ENCODE measurements at regions not wholly inside any gene's neighbourhood (a gene's known extent, or its start where the extent isn't known, plus 50 kb on each side); places are given as distances from the start of the nearest gene placed in this dataset.

DNA sequence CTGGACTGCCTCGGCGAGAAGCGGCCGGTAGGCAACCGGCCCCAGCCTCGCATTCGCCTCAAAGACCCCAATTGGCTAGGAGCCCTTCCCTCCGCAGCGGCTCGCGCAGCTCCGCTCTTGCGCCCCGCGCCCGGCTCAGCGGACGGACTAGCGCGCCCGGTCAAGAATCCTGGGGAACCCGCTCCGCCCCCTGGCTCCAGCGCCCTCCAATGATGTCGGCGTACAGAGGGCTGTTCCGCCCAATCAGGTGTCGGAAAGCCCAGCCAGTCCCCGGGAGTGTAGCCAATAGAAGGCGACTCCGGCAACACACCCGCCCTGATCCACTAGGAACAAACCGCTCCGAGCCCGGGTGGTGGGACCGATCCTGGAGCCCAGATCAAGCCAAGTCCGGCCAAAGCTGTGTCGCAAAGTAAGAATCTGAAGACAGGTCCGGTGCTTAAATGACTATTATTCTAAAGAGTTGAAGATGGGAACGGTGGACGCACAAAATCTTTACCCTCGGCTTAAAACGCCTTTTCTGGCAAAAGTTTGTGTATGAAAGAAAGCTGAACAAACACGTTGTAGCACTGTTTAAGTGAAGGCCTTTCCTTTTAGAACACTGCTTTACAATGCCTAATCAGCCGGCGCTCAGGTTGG, 132.2 kb downstream of the OGFRL1 start:
- Histone ChIP-seq H2AFZ (ENCODE audit: low read length) (peak overlapping the region; percentile 91), H3K23ac (ENCODE audit: low read depth, low read length, poor library complexity) (no peak overlapping the region), H2BK5ac (ENCODE audit: low read length) (no peak overlapping the region), H2BK15ac (ENCODE audit: low read length) (no peak overlapping the region), H3K9me3 (replicated peaks in 1 of 2; ENCODE audit: control insufficient read depth in 2 of 2, insufficient read depth in 1 of 2, low read depth in 1 of 2, low read length in 2 of 2) (peaks cover 0 to 8% of the 10 kb centered on the region in 2 donors), H2AK5ac (ENCODE audit: low read depth, low read length) (no peak overlapping the region), H3K4me1 (ENCODE audit: control insufficient read depth in 2 of 2, insufficient read depth in 1 of 2, low read depth in 1 of 2, low read length in 2 of 2) (peaks cover 0 to 2% of the 10 kb centered on the region in 2 donors), H2BK12ac (ENCODE audit: low read length) (no peak overlapping the region), H3K27ac (replicated peaks; ENCODE audit: low read length) (peak overlapping the region; percentile 71), H3K9ac (ENCODE audit: low read depth, low read length, poor library complexity) (peak overlapping the region; percentile 88), H3K14ac (ENCODE audit: low read length) (no peak overlapping the region), H4K8ac (ENCODE audit: low read depth, low read length) (no peak overlapping the region), H3K18ac (ENCODE audit: low read length) (peak overlapping the region; percentile 95), H2BK120ac (ENCODE audit: low read depth, low read length) (no peak overlapping the region), H4K91ac (ENCODE audit: low read depth, low read length, poor library complexity) (no peak overlapping the region), H3K4ac (ENCODE audit: low read length) (no peak overlapping the region), H3K4me2 (ENCODE audit: insufficient read depth, low read length, poor library complexity, severe bottlenecking) (peak overlapping the region; percentile 73), H3K36me3 (replicated peaks in 1 of 2; ENCODE audit: control insufficient read depth in 2 of 2, insufficient read depth in 2 of 2, low read length in 2 of 2) (peaks cover 4 to 29% of the 10 kb centered on the region in 2 donors), H3K27me3 (ENCODE audit: control insufficient read depth in 3 of 3, insufficient read depth in 3 of 3, low read depth in 1 of 3, low read length in 3 of 3) (peaks cover 0 to 3% (median 0%) of the 10 kb centered on the region in 3 experiments), H3K4me3 (ENCODE audit: low read length in 2 of 2) (peak overlapping the region; percentile 94), H3K79me1 (ENCODE audit: low read depth, low read length) (peaks cover 2% of the 10 kb centered on the region)
- DNase-seq (ENCODE audit: low spot score): peak; percentile 86
- no CpG with 5 or more reads among the region's 46 CpGs for WGBS, 2 donors (ENCODE audit: extremely low coverage in 2 of 2, insufficient read length in 2 of 2, insufficient replicate concordance in 1 of 2)

DNA sequence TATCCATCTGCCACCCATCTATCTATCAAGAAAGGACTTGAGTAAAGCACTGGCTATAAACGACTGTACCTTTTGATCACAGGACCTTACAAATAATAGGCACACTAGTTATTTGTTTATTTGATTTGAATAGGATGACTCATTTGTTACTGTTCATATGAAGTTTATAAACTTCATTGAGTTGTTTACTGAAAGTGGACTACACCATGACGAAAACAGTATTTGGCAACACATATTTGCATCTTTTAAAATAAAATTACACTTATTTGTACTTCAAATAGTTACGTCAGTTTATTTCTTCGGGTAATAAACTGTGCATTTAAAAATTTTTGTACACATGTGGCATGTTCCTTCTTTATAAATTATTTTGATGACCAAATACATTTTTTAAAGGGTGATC, 133.0 kb downstream of the OGFRL1 start:
- Histone ChIP-seq H4K8ac (ENCODE audit: low read depth, low read length) (no peak overlapping the region), H3K9ac (ENCODE audit: low read depth, low read length, poor library complexity) (no peak overlapping the region), H2BK120ac (ENCODE audit: low read depth, low read length) (no peak overlapping the region), H2AFZ (ENCODE audit: low read length) (no peak overlapping the region), H3K36me3 (replicated peaks in 1 of 2; ENCODE audit: control insufficient read depth in 2 of 2, insufficient read depth in 2 of 2, low read length in 2 of 2) (peaks cover 4 to 21% of the 10 kb centered on the region in 2 donors), H3K79me1 (ENCODE audit: low read depth, low read length) (peaks cover 2% of the 10 kb centered on the region), H2BK15ac (ENCODE audit: low read length) (no peak overlapping the region), H3K4ac (ENCODE audit: low read length) (no peak overlapping the region), H3K27ac (replicated peaks; ENCODE audit: low read length) (no peak overlapping the region), H3K9me3 (replicated peaks in 1 of 2; ENCODE audit: control insufficient read depth in 2 of 2, insufficient read depth in 1 of 2, low read depth in 1 of 2, low read length in 2 of 2) (peaks cover 0 to 5% of the 10 kb centered on the region in 2 donors), H3K4me1 (ENCODE audit: control insufficient read depth in 2 of 2, insufficient read depth in 1 of 2, low read depth in 1 of 2, low read length in 2 of 2) (peaks cover 0 to 2% of the 10 kb centered on the region in 2 donors), H2BK12ac (ENCODE audit: low read length) (no peak overlapping the region), H4K91ac (ENCODE audit: low read depth, low read length, poor library complexity) (no peak overlapping the region), H3K18ac (ENCODE audit: low read length) (no peak overlapping the region), H3K14ac (ENCODE audit: low read length) (no peak overlapping the region), H3K4me3 (ENCODE audit: low read length in 2 of 2) (no peak overlapping the region), H2AK5ac (ENCODE audit: low read depth, low read length) (no peak overlapping the region), H3K4me2 (ENCODE audit: insufficient read depth, low read length, poor library complexity, severe bottlenecking) (no peak overlapping the region), H2BK5ac (ENCODE audit: low read length) (no peak overlapping the region), H3K23ac (ENCODE audit: low read depth, low read length, poor library complexity) (no peak overlapping the region), H3K27me3 (ENCODE audit: control insufficient read depth in 3 of 3, insufficient read depth in 3 of 3, low read depth in 1 of 3, low read length in 3 of 3) (peaks cover 0 to 3% (median 0%) of the 10 kb centered on the region in 3 experiments)
- no peak for DNase-seq (ENCODE audit: low spot score)
- WGBS, 2 donors (ENCODE audit: extremely low coverage in 2 of 2, insufficient read length in 2 of 2, insufficient replicate concordance in 1 of 2): no CpG with 5 or more reads among the region's 4 CpGs

DNA sequence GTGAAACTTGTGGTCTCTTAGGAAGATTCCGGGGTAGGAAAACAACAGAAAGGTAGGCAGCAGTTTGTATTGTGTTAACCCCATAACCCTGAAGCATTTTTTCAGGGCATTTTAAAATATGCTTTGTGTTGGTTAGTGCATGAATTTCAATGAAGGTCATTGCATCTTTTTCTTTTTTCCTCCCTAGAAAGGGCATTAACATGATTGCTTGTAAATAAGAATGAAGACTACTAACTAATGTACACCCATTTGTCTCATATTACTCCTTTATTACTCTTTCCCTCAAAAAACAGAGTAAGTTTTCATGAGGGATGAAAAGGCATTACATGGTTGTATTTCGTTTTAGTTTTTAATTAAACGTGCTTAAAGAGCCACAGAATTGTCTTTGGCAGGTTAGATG, 141.4 kb downstream of the OGFRL1 start:
- H3K27ac ChIP-seq (replicated peaks; ENCODE audit: low read length): no peak overlapping the region
- no peak for DNase-seq (ENCODE audit: low spot score)
- no peak overlapping the region for H3K14ac ChIP-seq (ENCODE audit: low read length)
- H3K9ac ChIP-seq (ENCODE audit: low read depth, low read length, poor library complexity): no peak overlapping the region
- no peak overlapping the region for H2AK5ac ChIP-seq (ENCODE audit: low read depth, low read length)
- no peak overlapping the region for H3K4me3 ChIP-seq (ENCODE audit: low read length in 2 of 2)
- no peak overlapping the region for H2BK120ac ChIP-seq (ENCODE audit: low read depth, low read length)
- no peak overlapping the region for H3K4ac ChIP-seq (ENCODE audit: low read length)
- no peaks in the 10 kb centered on the region for H3K9me3 ChIP-seq (replicated peaks in 1 of 2; ENCODE audit: control insufficient read depth in 2 of 2, insufficient read depth in 1 of 2, low read depth in 1 of 2, low read length in 2 of 2)
- no CpG with 5 or more reads among the region's 3 CpGs for WGBS, 2 donors (ENCODE audit: extremely low coverage in 2 of 2, insufficient read length in 2 of 2, insufficient replicate concordance in 1 of 2)
- H3K27me3 ChIP-seq (ENCODE audit: control insufficient read depth in 3 of 3, insufficient read depth in 3 of 3, low read depth in 1 of 3, low read length in 3 of 3): no peaks in the 10 kb centered on the region
- H4K91ac ChIP-seq (ENCODE audit: low read depth, low read length, poor library complexity): no peak overlapping the region
- H3K4me1 ChIP-seq (ENCODE audit: control insufficient read depth in 2 of 2, insufficient read depth in 1 of 2, low read depth in 1 of 2, low read length in 2 of 2): no peaks in the 10 kb centered on the region
- no peak overlapping the region for H2BK12ac ChIP-seq (ENCODE audit: low read length)
- H2BK15ac ChIP-seq (ENCODE audit: low read length): no peak overlapping the region
- H3K36me3 ChIP-seq (replicated peaks in 1 of 2; ENCODE audit: control insufficient read depth in 2 of 2, insufficient read depth in 2 of 2, low read length in 2 of 2): no peaks in the 10 kb centered on the region
- H3K23ac ChIP-seq (ENCODE audit: low read depth, low read length, poor library complexity): no peak overlapping the region
- no peak overlapping the region for H4K8ac ChIP-seq (ENCODE audit: low read depth, low read length)
- H2BK5ac ChIP-seq (ENCODE audit: low read length): no peak overlapping the region
- no peak overlapping the region for H3K18ac ChIP-seq (ENCODE audit: low read length)
- no peak overlapping the region for H2AFZ ChIP-seq (ENCODE audit: low read length)
- H3K4me2 ChIP-seq (ENCODE audit: insufficient read depth, low read length, poor library complexity, severe bottlenecking): no peak overlapping the region
- no peaks in the 10 kb centered on the region for H3K79me1 ChIP-seq (ENCODE audit: low read depth, low read length)

DNA sequence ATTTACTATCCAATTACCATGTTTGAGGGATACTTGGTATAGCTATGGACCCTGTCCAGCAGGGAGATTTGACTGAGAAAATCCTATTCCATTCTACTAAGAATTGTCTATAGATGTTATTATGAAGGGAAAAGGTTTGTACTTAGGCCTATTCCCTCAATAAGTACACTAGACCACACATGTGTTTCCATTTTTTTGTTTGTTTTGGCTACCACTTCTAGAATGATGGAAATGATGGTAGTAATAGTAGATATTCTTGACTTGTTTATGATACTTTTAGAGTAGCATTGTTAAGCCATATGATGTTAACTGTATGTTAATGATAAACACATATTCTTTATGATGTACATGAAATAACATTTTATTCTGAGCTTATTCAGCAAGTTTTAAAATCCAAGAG, 144.8 kb downstream of the OGFRL1 start:
- Histone ChIP-seq H3K36me3 (replicated peaks in 1 of 2; ENCODE audit: control insufficient read depth in 2 of 2, insufficient read depth in 2 of 2, low read length in 2 of 2) (no peaks in the 10 kb centered on the region), H3K9ac (ENCODE audit: low read depth, low read length, poor library complexity) (no peak overlapping the region), H2AK5ac (ENCODE audit: low read depth, low read length) (no peak overlapping the region), H3K4me3 (ENCODE audit: low read length in 2 of 2) (no peak overlapping the region), H2BK12ac (ENCODE audit: low read length) (no peak overlapping the region), H3K18ac (ENCODE audit: low read length) (no peak overlapping the region), H3K23ac (ENCODE audit: low read depth, low read length, poor library complexity) (no peak overlapping the region), H4K8ac (ENCODE audit: low read depth, low read length) (no peak overlapping the region), H2BK120ac (ENCODE audit: low read depth, low read length) (no peak overlapping the region), H3K4me1 (ENCODE audit: control insufficient read depth in 2 of 2, insufficient read depth in 1 of 2, low read depth in 1 of 2, low read length in 2 of 2) (no peaks in the 10 kb centered on the region), H3K4ac (ENCODE audit: low read length) (no peak overlapping the region), H2BK5ac (ENCODE audit: low read length) (no peak overlapping the region), H3K4me2 (ENCODE audit: insufficient read depth, low read length, poor library complexity, severe bottlenecking) (no peak overlapping the region), H2BK15ac (ENCODE audit: low read length) (no peak overlapping the region), H4K91ac (ENCODE audit: low read depth, low read length, poor library complexity) (no peak overlapping the region), H3K9me3 (replicated peaks in 1 of 2; ENCODE audit: control insufficient read depth in 2 of 2, insufficient read depth in 1 of 2, low read depth in 1 of 2, low read length in 2 of 2) (no peaks in the 10 kb centered on the region), H3K27me3 (ENCODE audit: control insufficient read depth in 3 of 3, insufficient read depth in 3 of 3, low read depth in 1 of 3, low read length in 3 of 3) (no peaks in the 10 kb centered on the region), H2AFZ (ENCODE audit: low read length) (no peak overlapping the region), H3K27ac (replicated peaks; ENCODE audit: low read length) (no peak overlapping the region), H3K14ac (ENCODE audit: low read length) (no peak overlapping the region), H3K79me1 (ENCODE audit: low read depth, low read length) (no peaks in the 10 kb centered on the region)
- no peak for DNase-seq (ENCODE audit: low spot score)
